ENCODE measurements at regions not wholly inside any gene's neighbourhood (a gene's known extent, or its start where the extent isn't known, plus 50 kb on each side); places are given as distances from the start of the nearest gene placed in this dataset.

DNA sequence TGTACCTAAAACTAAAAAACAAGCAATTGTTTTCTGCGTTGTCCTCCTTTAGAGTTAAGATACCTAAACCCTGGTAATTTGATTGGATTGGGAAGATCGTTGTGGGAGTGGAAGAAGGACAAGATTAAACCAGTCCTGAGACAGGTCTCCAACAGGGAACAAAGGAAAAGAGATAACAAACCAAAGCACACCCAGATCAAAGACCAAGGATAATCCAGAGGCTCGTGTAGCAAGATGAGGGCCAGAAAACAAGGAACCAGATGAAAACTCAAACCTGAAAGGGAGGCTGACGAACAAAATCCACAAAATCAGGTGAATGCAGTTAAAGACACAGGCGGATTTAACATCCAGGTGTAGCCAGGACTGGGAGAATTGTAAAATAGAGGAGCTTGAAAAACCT, 618.1 kb downstream of the SLCO4C1 start:
- Histone ChIP-seq H3K27ac (no peak overlapping the region), H3K36me3 (no peaks in the 10 kb centered on the region), H3K9me3 (no peaks in the 10 kb centered on the region), H3K4me1 (no peaks in the 10 kb centered on the region), H3K4me3 (no peak overlapping the region), H3K27me3 (no peaks in the 10 kb centered on the region)
- intact Hi-C loops (cut with DNase I; ENCODE audit: low total_unique reads), result no loop called here
- no peak for DNase-seq
- TF ChIP-seq, protein P1, sequence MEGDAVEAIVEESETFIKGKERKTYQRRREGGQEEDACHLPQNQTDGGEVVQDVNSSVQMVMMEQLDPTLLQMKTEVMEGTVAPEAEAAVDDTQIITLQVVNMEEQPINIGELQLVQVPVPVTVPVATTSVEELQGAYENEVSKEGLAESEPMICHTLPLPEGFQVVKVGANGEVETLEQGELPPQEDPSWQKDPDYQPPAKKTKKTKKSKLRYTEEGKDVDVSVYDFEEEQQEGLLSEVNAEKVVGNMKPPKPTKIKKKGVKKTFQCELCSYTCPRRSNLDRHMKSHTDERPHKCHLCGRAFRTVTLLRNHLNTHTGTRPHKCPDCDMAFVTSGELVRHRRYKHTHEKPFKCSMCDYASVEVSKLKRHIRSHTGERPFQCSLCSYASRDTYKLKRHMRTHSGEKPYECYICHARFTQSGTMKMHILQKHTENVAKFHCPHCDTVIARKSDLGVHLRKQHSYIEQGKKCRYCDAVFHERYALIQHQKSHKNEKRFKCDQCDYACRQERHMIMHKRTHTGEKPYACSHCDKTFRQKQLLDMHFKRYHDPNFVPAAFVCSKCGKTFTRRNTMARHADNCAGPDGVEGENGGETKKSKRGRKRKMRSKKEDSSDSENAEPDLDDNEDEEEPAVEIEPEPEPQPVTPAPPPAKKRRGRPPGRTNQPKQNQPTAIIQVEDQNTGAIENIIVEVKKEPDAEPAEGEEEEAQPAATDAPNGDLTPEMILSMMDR (IDR thresholded peaks at IDR 0.05), result no peak
- no peak for TF ChIP-seq POLR2A (IDR thresholded peaks at IDR 0.05)

DNA sequence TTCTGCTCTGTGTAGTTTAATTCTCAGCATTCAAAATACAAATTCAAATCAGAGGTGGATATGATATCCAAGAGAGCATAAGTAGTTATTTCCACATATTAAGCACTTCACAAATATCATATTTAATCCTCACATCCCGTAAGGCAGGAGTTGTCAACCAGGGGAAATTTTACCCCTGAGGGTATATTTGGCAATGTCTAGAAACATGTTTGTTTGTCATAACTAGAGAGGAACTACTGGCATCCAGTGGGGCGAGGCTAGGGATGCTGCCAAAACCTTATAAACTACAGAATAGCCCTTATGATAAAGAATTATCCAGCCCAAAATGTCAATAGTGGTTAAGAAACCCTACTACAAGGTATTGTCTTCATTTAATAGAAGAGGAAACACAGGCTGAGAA, 619.4 kb downstream of the SLCO4C1 start:
- H3K27ac ChIP-seq, result no peak overlapping the region
- H3K9me3 ChIP-seq, result no peaks in the 10 kb centered on the region
- no peaks in the 10 kb centered on the region for H3K4me1 ChIP-seq
- H3K4me3 ChIP-seq, result no peak overlapping the region
- intact Hi-C loops (cut with DNase I; ENCODE audit: low total_unique reads), result no loop called here
- DNase-seq, result no peak
- H3K27me3 ChIP-seq, result no peaks in the 10 kb centered on the region
- no peaks in the 10 kb centered on the region for H3K36me3 ChIP-seq
- no peak for TF ChIP-seq POLR2A (IDR thresholded peaks at IDR 0.05)

DNA sequence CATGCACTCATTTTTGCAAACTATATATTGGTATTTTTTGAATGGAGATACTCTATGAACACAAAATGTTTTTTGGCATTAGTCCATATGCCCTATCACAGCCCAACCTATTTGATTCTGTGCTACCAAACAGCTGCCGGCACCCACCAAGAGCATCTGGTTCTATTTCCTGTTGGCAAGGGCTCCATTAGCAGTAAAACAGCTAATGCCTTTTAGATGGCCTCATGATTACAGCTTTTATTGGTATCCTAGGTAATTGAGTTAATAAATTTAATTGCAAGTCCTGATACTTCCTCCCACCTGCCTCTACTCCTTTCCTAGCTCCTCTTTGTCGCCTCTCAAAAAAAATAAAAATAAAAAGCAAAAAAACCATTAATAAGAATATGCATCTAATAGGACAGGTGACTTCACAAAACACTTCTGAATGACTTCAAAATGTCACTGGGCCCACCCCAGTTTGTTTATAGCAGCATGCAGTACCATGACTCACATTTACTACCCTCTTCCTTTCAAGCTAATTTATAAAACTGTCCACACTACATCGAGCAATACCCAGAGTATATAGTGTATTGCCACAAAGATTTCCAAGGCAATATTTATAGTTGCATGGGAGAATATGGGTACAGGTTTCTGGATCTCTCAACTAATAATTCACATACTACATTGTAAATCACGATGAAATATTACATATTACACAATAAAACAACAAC, 620.4 kb downstream of the SLCO4C1 start:
- Histone ChIP-seq H3K9me3 (no peaks in the 10 kb centered on the region), H3K36me3 (no peaks in the 10 kb centered on the region), H3K4me3 (no peak overlapping the region), H3K27me3 (no peaks in the 10 kb centered on the region), H3K4me1 (no peaks in the 10 kb centered on the region), H3K27ac (no peak overlapping the region)
- intact Hi-C loops (cut with DNase I; ENCODE audit: low total_unique reads), result no loop called here
- TF ChIP-seq, protein P1 (IDR thresholded peaks at IDR 0.05), result no peak
- no peak for TF ChIP-seq POLR2A (IDR thresholded peaks at IDR 0.05)
- DNase-seq, result no peak

DNA sequence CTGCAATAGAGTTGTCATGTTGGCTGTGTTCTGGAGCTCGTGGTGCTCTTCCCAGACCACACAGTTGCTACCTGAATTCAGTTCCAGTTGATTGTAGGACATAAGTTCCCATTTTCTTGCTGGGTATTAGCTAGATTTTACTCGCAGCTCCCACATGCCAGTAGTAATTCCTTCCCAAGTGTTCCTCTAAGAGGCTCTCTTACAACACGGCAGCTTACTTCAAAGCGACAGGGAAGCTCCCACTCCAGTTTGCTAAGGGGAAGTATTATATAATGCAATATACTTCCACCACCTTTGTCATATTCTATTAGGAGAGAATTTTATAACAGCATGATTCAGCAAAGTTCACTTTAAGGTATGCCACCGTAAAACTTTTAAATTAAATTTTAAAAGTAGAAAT, 623.0 kb downstream of the SLCO4C1 start:
- Histone ChIP-seq H3K27me3 (no peaks in the 10 kb centered on the region), H3K9me3 (no peaks in the 10 kb centered on the region), H3K36me3 (no peaks in the 10 kb centered on the region), H3K4me1 (no peaks in the 10 kb centered on the region), H3K4me3 (no peak overlapping the region), H3K27ac (no peak overlapping the region)
- DNase-seq, result no peak
- TF ChIP-seq POLR2A (IDR thresholded peaks at IDR 0.05), result no peak
- TF ChIP-seq, protein P1 (IDR thresholded peaks at IDR 0.05), result no peak
- intact Hi-C loops (cut with DNase I; ENCODE audit: low total_unique reads), result no loop called here

DNA sequence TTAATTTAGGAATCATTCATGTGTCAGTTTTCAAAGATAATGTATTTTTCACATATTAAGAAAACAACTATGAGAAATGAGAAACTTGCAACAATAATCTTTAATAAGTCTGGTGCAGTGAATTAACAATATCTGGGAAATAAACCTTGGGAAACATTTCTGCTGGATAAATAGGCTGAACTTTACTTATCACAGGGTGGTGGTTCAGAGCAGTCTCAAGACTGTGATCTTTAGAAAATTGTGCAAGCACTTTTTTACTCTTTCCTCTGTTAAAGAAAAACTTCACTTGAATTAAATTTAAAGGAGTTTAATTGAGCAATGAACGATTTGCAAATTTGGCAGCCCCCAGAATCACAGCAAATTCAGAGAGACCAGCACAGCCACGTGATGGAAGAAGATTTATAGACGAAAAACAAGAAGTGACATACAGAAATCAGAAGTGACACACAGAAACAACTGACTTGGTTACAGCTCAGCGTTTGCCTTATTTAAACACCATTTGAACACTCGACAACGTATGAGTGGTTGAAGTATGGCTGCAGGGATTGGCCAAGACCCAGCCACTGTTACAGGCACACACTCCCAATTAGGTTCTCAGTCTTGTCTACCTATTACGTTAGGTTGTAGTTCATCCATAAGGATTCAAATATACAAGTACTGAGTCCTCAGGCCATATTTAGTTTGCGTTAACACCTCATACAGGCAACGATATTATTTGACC, 631.9 kb downstream of the SLCO4C1 start:
- H3K36me3 ChIP-seq, result no peaks in the 10 kb centered on the region
- DNase-seq, result no peak
- no peak overlapping the region for H3K27ac ChIP-seq
- no peaks in the 10 kb centered on the region for H3K4me1 ChIP-seq
- TF ChIP-seq POLR2A (IDR thresholded peaks at IDR 0.05), result no peak
- TF ChIP-seq, protein P1 (IDR thresholded peaks at IDR 0.05), result no peak
- intact Hi-C loops (cut with DNase I; ENCODE audit: low total_unique reads), result no loop called here
- no peaks in the 10 kb centered on the region for H3K27me3 ChIP-seq
- H3K9me3 ChIP-seq, result no peaks in the 10 kb centered on the region
- no peak overlapping the region for H3K4me3 ChIP-seq

Data from uterus (tissue), 3 donors.